HepG2 (cell line): ENCODE measurements at regions not wholly inside any gene's neighbourhood (a gene's known extent, or its start where the extent isn't known, plus 50 kb on each side); places are given as distances from the start of the nearest gene placed in this dataset.

ENCODE experiments used
- ATAC-seq: fragments of 200-7000 bp; cut with Tn5 transposase; 3 replicates; pipeline ENCODE4 v1.9.1; 2020; ENCODE audit warnings: mild to moderate bottlenecking, moderate library complexity
- BruUV-seq: library from RNA; stranded (reverse); fragments of 400-500 nt; replicated peaks from 2 replicates; lab custom pipeline; 2021; lab: Mats Ljungman, UMichigan
- CTCF ChIA-PET: fragments of 300-600 bp; formaldehyde crosslinking; extraction: SDS; loops from one replicate; lab custom pipeline; 2021; ENCODE audit warnings: low total read pairs, inconsistent platforms, low intra/inter-chr PET ratio; lab: Yijun Ruan, JAX
- POLR2A ChIA-PET: fragments of 350-600 bp; sonication (Branson Sonifier 250); formaldehyde crosslinking; loops from one replicate; lab custom pipeline; 2020; ENCODE audit warnings: antibody characterized with exemption, inconsistent platforms; lab: Yijun Ruan, JAX
- DNase-seq: peaks from one replicate; pipeline ENCODE4 v3.0.0-alpha.2; 2015; ENCODE audit warnings: low spot score
- FAIRE-seq: peaks from 3 replicates; lab custom pipeline; 2011; peaks lifted over from hg19 to GRCh38; lab: Jason Lieb, UNC
- H2AFZ ChIP-seq: one replicate; pipeline ENCODE4 v1.6.1; 2011; ENCODE audit warnings: low read length, inconsistent platforms
- H3K27ac ChIP-seq: fragments of 300-600 bp; 3 replicates; pipeline ENCODE4 v1.8.0; 2011; ENCODE audit warnings: mixed run types, mild to moderate bottlenecking, mixed read lengths, low read length, inconsistent platforms; ENCODE audit not compliant: insufficient read depth; ENCODE audit errors: extremely low read length
- H3K27me3 ChIP-seq, 2 experiments: fragments of 200-600 bp in 1 of 2; 2 replicates in 1 of 2; 3 replicates in 1 of 2; pipeline versions ENCODE4 v1.6.0 to v1.8.0; 2011; ENCODE audit warnings: low read length in 2 of 2, mild to moderate bottlenecking in 2 of 2, moderate library complexity in 2 of 2, inconsistent platforms in 1 of 2; ENCODE audit not compliant: insufficient read depth in 2 of 2, control insufficient read depth in 1 of 2
- H3K36me3 ChIP-seq, 2 experiments: fragments of 200-600 bp in 1 of 2; replicated peaks in 1 of 2; 2 replicates in 1 of 2; 3 replicates in 1 of 2; pipeline versions ENCODE4 v1.5.1 to v1.8.0; 2011; ENCODE audit warnings: low read length in 2 of 2, inconsistent platforms in 1 of 2; ENCODE audit not compliant: insufficient read depth in 2 of 2, control insufficient read depth in 1 of 2
- H3K4me1 ChIP-seq: 2 replicates; pipeline ENCODE4 v1.5.1; 2012; ENCODE audit warnings: low read length, inconsistent platforms; ENCODE audit not compliant: insufficient read depth
- H3K4me2 ChIP-seq: 2 replicates; pipeline ENCODE4 v1.6.0; 2011; ENCODE audit warnings: low read depth, low read length, inconsistent platforms
- H3K4me3 ChIP-seq, 3 experiments: fragments of 200-600 bp in 1 of 3; sonication (generic), shearing (Covaris generic) in 1 of 3; replicated peaks in 1 of 3; 2 replicates each; pipeline ENCODE4 v1.5.1; 2011 to 2016; ENCODE audit warnings: low read length in 3 of 3, inconsistent platforms in 2 of 3, low read depth in 2 of 3, mild to moderate bottlenecking in 2 of 3, control low read depth in 1 of 3, mixed read lengths in 1 of 3; ENCODE audit not compliant: insufficient read depth in 1 of 3
- H3K79me2 ChIP-seq: one replicate; pipeline ENCODE4 v1.6.1; 2011; ENCODE audit warnings: low read length, inconsistent platforms; ENCODE audit not compliant: insufficient read depth
- H3K9ac ChIP-seq: 2 replicates; pipeline ENCODE4 v1.6.0; 2011; ENCODE audit warnings: mild to moderate bottlenecking, low read depth, low read length, inconsistent platforms; ENCODE audit not compliant: insufficient read depth
- H3K9me3 ChIP-seq: 2 replicates; pipeline ENCODE4 v1.5.1; 2012; ENCODE audit warnings: mild to moderate bottlenecking, low read length
- H4K20me1 ChIP-seq: 2 replicates; pipeline ENCODE4 v1.6.0; 2011; ENCODE audit warnings: inconsistent platforms, mild to moderate bottlenecking, low read length, moderate library complexity; ENCODE audit not compliant: insufficient read depth
- ETS1 ChIP-seq: sonication (generic); formaldehyde crosslinking; IDR thresholded peaks from 2 replicates; pipeline ENCODE4 v1.4.0; 2020; ENCODE audit warnings: missing genetic modification reagents
- HIVEP1 ChIP-seq: sonication (generic); formaldehyde crosslinking; IDR thresholded peaks from 2 replicates; pipeline ENCODE4 v1.4.0; 2020; ENCODE audit warnings: mild to moderate bottlenecking, missing genetic modification reagents
- NAIF1 ChIP-seq: sonication (generic); formaldehyde crosslinking; IDR thresholded peaks from 2 replicates; pipeline ENCODE4 v1.5.0; 2020; ENCODE audit warnings: mild to moderate bottlenecking, missing genetic modification reagents, borderline replicate concordance
- TBP ChIP-seq: sonication (generic); formaldehyde crosslinking; IDR thresholded peaks from 2 replicates; pipeline ENCODE4 v1.5.0; 2020; ENCODE audit warnings: missing genetic modification reagents
- THRA ChIP-seq: sonication (generic); formaldehyde crosslinking; IDR thresholded peaks from 2 replicates; pipeline ENCODE4 v1.4.0; 2020; ENCODE audit warnings: missing genetic modification reagents, borderline replicate concordance
- ZNF142 ChIP-seq: sonication (generic); formaldehyde crosslinking; IDR thresholded peaks from 2 replicates; pipeline ENCODE4 v1.4.0; 2020; ENCODE audit warnings: missing genetic modification reagents
- ZNF280B ChIP-seq: sonication (generic); formaldehyde crosslinking; IDR thresholded peaks from 2 replicates; pipeline ENCODE4 v1.5.0; 2020; ENCODE audit warnings: missing genetic modification reagents, mild to moderate bottlenecking, borderline replicate concordance
- ZNF761 ChIP-seq: sonication (generic); formaldehyde crosslinking; conservative IDR thresholded peaks from 2 replicates; pipeline ENCODE4 v1.4.0; 2020; ENCODE audit warnings: mild to moderate bottlenecking, missing genetic modification reagents
- ZNF782 ChIP-seq: sonication (generic); formaldehyde crosslinking; IDR thresholded peaks from 2 replicates; pipeline ENCODE4 v1.4.0; 2020; ENCODE audit warnings: missing genetic modification reagents, mild to moderate bottlenecking, borderline replicate concordance
- ZNF83 ChIP-seq: sonication (generic); formaldehyde crosslinking; IDR thresholded peaks from 2 replicates; pipeline ENCODE4 v1.4.0; 2020; ENCODE audit warnings: missing genetic modification reagents, mild to moderate bottlenecking, borderline replicate concordance
- WGBS: methylation state at CpG from one replicate; pipeline ENCODE4 v1.1.6; 2017; ENCODE audit warnings: low lambda C conversion rate; 5-methylcytosine and 5-hydroxymethylcytosine counted together
- in situ Hi-C: cut with HindIII; loops from 2 replicates; pipeline ENCODE4 v1.10.0; 2017; ENCODE audit warnings: low pct_unique_long_range_greater_than_20kb; ENCODE audit not compliant: extremely low pct_ligation_motif_present
- intact Hi-C: fragments of 100-400 bp; cut with micrococcal nuclease; formaldehyde crosslinking; loops from one replicate; pipeline ENCODE4 v1.10.0; 2022; ENCODE audit not compliant: unreplicated experiment

GRCh38 chr5:112087222-112087621 is 330.2 kb upstream of the NREP start (continued):
- TF ChIP-seq ETS1 (no peak), ZNF280B (CRISPR knock-in tag) (no peak)

- H3K9me3 ChIP-seq, result no peaks in the 10 kb centered on the region
- H3K27ac ChIP-seq, result no peak overlapping the region
- ChIA-PET POLR2A (no interaction called here), CTCF (no interaction called here)
- TF ChIP-seq ZNF782 (CRISPR knock-in tag) (no peak), HIVEP1 (no peak), NAIF1 (CRISPR knock-in tag) (no peak), THRA (CRISPR knock-in tag) (no peak), ZNF83 (CRISPR knock-in tag) (no peak), ZNF761 (no peak), ZNF142 (CRISPR knock-in tag) (no peak), TBP (no peak)
- no peak overlapping the region for H2AFZ ChIP-seq
- H4K20me1 ChIP-seq, result no peaks in the 10 kb centered on the region
- H3K27me3 ChIP-seq, result no peaks in the 10 kb centered on the region
- WGBS, result 63% methylated on average over 1 of the region's 1 CpG
- FAIRE-seq (no peak), ATAC-seq (no peak), DNase-seq (no peak)
- H3K4me1 ChIP-seq, result no peaks in the 10 kb centered on the region
- in situ Hi-C loops, result no loop called here
- no peak overlapping the region for H3K4me2 ChIP-seq
- intact Hi-C loops, result no loop called here
- H3K79me2 ChIP-seq, result no peaks in the 10 kb centered on the region
- H3K9ac ChIP-seq, result no peak overlapping the region
- BruUV-seq, result no TSS peak
- no peaks in the 10 kb centered on the region for H3K36me3 ChIP-seq
- no peak overlapping the region for H3K4me3 ChIP-seq
Measured at GRCh38 chr5:112086740-112087139, 329.7 kb upstream of the NREP start.
